SU-DHL-6 (cell line): ENCODE measurements at regions not wholly inside any gene's neighbourhood (a gene's known extent, or its start where the extent isn't known, plus 50 kb on each side); places are given as distances from the start of the nearest gene placed in this dataset.

Source experiments
- CTCF ChIP-seq: fragments of 200-600 bp; sonication (generic); IDR thresholded peaks from one replicate; pipeline ENCODE4 v1.5.1; 2017; ENCODE audit warnings: antibody characterized with exemption, mild to moderate bottlenecking, low read length, moderate library complexity; ENCODE audit not compliant: insufficient read depth, poor library complexity, severe bottlenecking
- EZH2phosphoT487 ChIP-seq: fragments of 200-600 bp; sonication (generic), shearing (Covaris generic); conservative IDR thresholded peaks from 2 replicates; pipeline ENCODE4 v1.6.1; 2018; ENCODE audit warnings: mild to moderate bottlenecking, antibody characterized with exemption, low read length, moderate library complexity, mixed read lengths

- TF ChIP-seq CTCF (no peak), EZH2phosphoT487 (no peak)
These were observed 73.0 kb upstream of the BTBD3 start for GRCh38 chr20:11844691-11845090.
